Endodermal cell (in vitro differentiated cells): ENCODE measurements at regions not wholly inside any gene's neighbourhood (a gene's known extent, or its start where the extent isn't known, plus 50 kb on each side); places are given as distances from the start of the nearest gene placed in this dataset.

ENCODE experiments used
- DNase-seq: peaks from one replicate; pipeline ENCODE4 v3.0.0-alpha.2; 2017
- H3K27ac ChIP-seq: 2 replicates; pipeline ENCODE4 v1.5.1; 2013; ENCODE audit warnings: mild to moderate bottlenecking, low read depth, low read length, moderate library complexity
- H3K27me3 ChIP-seq: 2 replicates; pipeline ENCODE4 v1.6.1; 2013; ENCODE audit warnings: mild to moderate bottlenecking, low read length, moderate library complexity; ENCODE audit not compliant: insufficient read depth, control insufficient read depth, poor library complexity, severe bottlenecking
- H3K36me3 ChIP-seq: 2 replicates; pipeline ENCODE4 v1.7.0; 2013; ENCODE audit warnings: mild to moderate bottlenecking, low read length, moderate library complexity; ENCODE audit not compliant: control insufficient read depth, insufficient read depth
- H3K4me1 ChIP-seq: one replicate; pipeline ENCODE4 v1.7.0; 2013; ENCODE audit warnings: low read length; ENCODE audit not compliant: control insufficient read depth, insufficient read depth
- H3K4me3 ChIP-seq: 2 replicates; pipeline ENCODE4 v1.5.1; 2013; ENCODE audit warnings: mild to moderate bottlenecking, low read length, moderate library complexity
- H3K9ac ChIP-seq: 2 replicates; pipeline ENCODE4 v1.6.1; 2013; ENCODE audit warnings: mild to moderate bottlenecking, low read length, moderate library complexity; ENCODE audit not compliant: poor library complexity, severe bottlenecking; ENCODE audit errors: extremely low read depth
- H3K9me3 ChIP-seq: 2 replicates; pipeline ENCODE4 v1.6.1; 2013; ENCODE audit warnings: mild to moderate bottlenecking, low read length, moderate library complexity; ENCODE audit not compliant: control insufficient read depth
- H3K27ac Mint-ChIP-seq: 2 replicates; pipeline ENCODE4 v1.8.0; 2020; ENCODE audit warnings: mixed read lengths
- H3K27me3 Mint-ChIP-seq: 2 replicates; pipeline ENCODE4 v1.8.0; 2021; ENCODE audit warnings: mild to moderate bottlenecking, mixed read lengths; ENCODE audit not compliant: insufficient read depth
- H3K36me3 Mint-ChIP-seq: 2 replicates; pipeline ENCODE4 v1.8.0; 2020; ENCODE audit warnings: low read depth, mixed read lengths
- H3K4me1 Mint-ChIP-seq: 2 replicates; pipeline ENCODE4 v1.8.0; 2020; ENCODE audit warnings: mixed read lengths
- H3K4me3 Mint-ChIP-seq: 2 replicates; pipeline ENCODE4 v1.8.0; 2020; ENCODE audit warnings: mild to moderate bottlenecking, moderate library complexity, mixed read lengths
- H3K9me3 Mint-ChIP-seq: 2 replicates; pipeline ENCODE4 v1.8.0; 2020; ENCODE audit warnings: mild to moderate bottlenecking, mixed read lengths
- CTCF ChIP-seq: fragments of 200-600 bp; sonication (generic); conservative IDR thresholded peaks from 2 replicates; pipeline ENCODE4 v1.5.0; 2021; ENCODE audit warnings: antibody characterized with exemption, mild to moderate bottlenecking
- WGBS, 2 experiments: methylation state at CpG; one replicate each; pipeline versions ENCODE4 v1.1.5 to v1.1.7; 2013; ENCODE audit warnings: missing lambda C conversion rate in 2 of 2, mixed read lengths in 1 of 2; ENCODE audit not compliant: insufficient coverage in 1 of 2, insufficient read length in 1 of 2; 5-methylcytosine and 5-hydroxymethylcytosine counted together

GRCh38 chrX:44039556-44039955 lies 66.4 kb upstream of the NDP start:
- H3K27ac Mint-ChIP-seq = no peak overlapping the region
- H3K36me3 Mint-ChIP-seq = no peaks in the 10 kb centered on the region
- Histone ChIP-seq H3K4me1 (no peaks in the 10 kb centered on the region), H3K9me3 (no peaks in the 10 kb centered on the region), H3K9ac (no peak overlapping the region), H3K36me3 (no peaks in the 10 kb centered on the region), H3K4me3 (no peak overlapping the region), H3K27me3 (no peaks in the 10 kb centered on the region), H3K27ac (no peak overlapping the region)
- WGBS, 2 experiments = 80 to 100% methylated on average over 1 of the region's 1 CpG
- peaks cover 29% of the 10 kb centered on the region for H3K9me3 Mint-ChIP-seq
- no peak for TF ChIP-seq CTCF
- no peaks in the 10 kb centered on the region for H3K27me3 Mint-ChIP-seq
- H3K4me3 Mint-ChIP-seq = no peak overlapping the region
- no peaks in the 10 kb centered on the region for H3K4me1 Mint-ChIP-seq
- DNase-seq = no peak

- Histone ChIP-seq H3K27me3 (no peaks in the 10 kb centered on the region), H3K4me1 (no peaks in the 10 kb centered on the region), H3K9ac (no peak overlapping the region), H3K36me3 (no peaks in the 10 kb centered on the region), H3K27ac (no peak overlapping the region), H3K9me3 (no peaks in the 10 kb centered on the region), H3K4me3 (no peak overlapping the region)
- H3K4me3 Mint-ChIP-seq = no peak overlapping the region
- no peak overlapping the region for H3K27ac Mint-ChIP-seq
- H3K9me3 Mint-ChIP-seq = peaks cover 30% of the 10 kb centered on the region
- WGBS, 2 experiments = 65% methylated on average over 3 of the region's 3 CpGs; no CpG with 5 or more reads in 1 of the 2 experiments
- H3K36me3 Mint-ChIP-seq = no peaks in the 10 kb centered on the region
- TF ChIP-seq CTCF = no peak
- H3K4me1 Mint-ChIP-seq = peaks cover 12% of the 10 kb centered on the region
- no peak for DNase-seq
- no peaks in the 10 kb centered on the region for H3K27me3 Mint-ChIP-seq
Measured at GRCh38 chrX:44036336-44036735, 63.1 kb upstream of the NDP start.

- no peaks in the 10 kb centered on the region for H3K27me3 Mint-ChIP-seq
- no peak for DNase-seq
- no peak for TF ChIP-seq CTCF
- no peaks in the 10 kb centered on the region for H3K36me3 ChIP-seq
- no peaks in the 10 kb centered on the region for H3K9me3 ChIP-seq
- H3K27me3 ChIP-seq = no peaks in the 10 kb centered on the region
- no peak overlapping the region for H3K27ac Mint-ChIP-seq
- H3K4me1 ChIP-seq = no peaks in the 10 kb centered on the region
- no peak overlapping the region for H3K27ac ChIP-seq
- no peak overlapping the region for H3K4me3 ChIP-seq
- H3K4me1 Mint-ChIP-seq = peaks cover 12% of the 10 kb centered on the region
- no peak overlapping the region for H3K4me3 Mint-ChIP-seq
- peaks cover 30% of the 10 kb centered on the region for H3K9me3 Mint-ChIP-seq
- WGBS, 2 experiments = 91% methylated on average over 2 of the region's 2 CpGs; no CpG with 5 or more reads in 1 of the 2 experiments
- no peaks in the 10 kb centered on the region for H3K36me3 Mint-ChIP-seq
- H3K9ac ChIP-seq = no peak overlapping the region
Measured at GRCh38 chrX:44035571-44035970, 62.4 kb upstream of the NDP start.
